SH-SY5Y (cell line): ENCODE measurements at regions not wholly inside any gene's neighbourhood (a gene's known extent, or its start where the extent isn't known, plus 50 kb on each side); places are given as distances from the start of the nearest gene placed in this dataset.

Source experiments
- GATA2 ChIP-seq: IDR thresholded peaks from 2 replicates; pipeline ENCODE4 v1.6.1; 2011; ENCODE audit warnings: mild to moderate bottlenecking, low read depth, low read length
- GATA3 ChIP-seq: IDR thresholded peaks from 2 replicates; pipeline ENCODE4 v1.6.1; 2011; ENCODE audit warnings: low read depth, mild to moderate bottlenecking, low read length, moderate library complexity

GRCh38 chr10:14381475-14381874, 50.8 kb upstream of the FRMD4A start:
- no peak for TF ChIP-seq GATA2
- TF ChIP-seq GATA3 = no peak
